Left renal pelvis (tissue), 4 donors: ENCODE measurements at regions not wholly inside any gene's neighbourhood (a gene's known extent, or its start where the extent isn't known, plus 50 kb on each side); places are given as distances from the start of the nearest gene placed in this dataset.
"Not testable (repeated sequence)": the region's sequence is repeated elsewhere in the genome, so short reads cannot be mapped to it uniquely, and the experiment has no call there.

Source experiments
- DNase-seq, 4 donors: peaks; one replicate each; pipeline ENCODE4 v3.0.0-alpha.2; 2013; ENCODE audit warnings: low read depth in 4 of 4, low spot score in 3 of 4

DNA sequence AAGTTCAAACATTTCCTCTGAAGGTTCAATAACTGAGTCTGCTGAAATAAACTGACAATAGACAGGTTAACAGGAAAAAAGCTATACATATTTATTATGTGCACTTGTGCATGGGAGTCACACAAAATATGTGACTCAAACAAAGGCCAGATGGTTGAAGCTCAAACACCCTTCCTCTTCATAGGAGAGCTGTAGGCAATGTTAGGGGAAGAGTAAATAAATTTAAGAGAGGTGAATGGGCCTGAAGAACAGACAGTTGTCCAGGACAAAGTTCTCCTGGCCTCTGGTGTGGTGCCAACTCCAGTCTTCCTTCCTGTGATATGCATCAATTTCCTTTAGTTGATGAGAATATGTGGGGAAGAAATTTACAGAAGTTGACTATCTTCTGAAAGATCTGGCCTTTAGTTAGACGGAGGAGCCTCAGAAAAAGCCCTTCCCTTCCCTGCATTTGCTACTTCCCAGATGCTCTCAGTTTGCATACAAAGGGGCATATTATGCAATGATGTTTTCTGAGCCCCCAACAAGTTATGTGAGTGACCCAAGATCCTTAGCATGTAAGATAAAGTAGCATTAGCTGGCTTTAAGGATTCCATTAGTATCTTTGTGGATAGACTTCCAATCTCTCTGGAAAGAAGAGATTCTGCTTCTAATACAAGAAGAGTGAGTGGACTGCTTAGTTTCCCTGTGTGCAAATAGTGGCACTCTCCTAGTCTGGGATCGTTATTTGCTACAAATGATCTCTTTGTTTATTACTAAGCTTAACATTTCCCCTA lies 96.4 kb upstream of the IGSF10 start:
- DNase-seq: no peak

GRCh38 chr3:151556596-151556995 lies 95.7 kb upstream of the IGSF10 start:
- no peak for DNase-seq

GRCh38 chr3:151555523-151555922 lies 94.7 kb upstream of the IGSF10 start:
- no peak for DNase-seq

GRCh38 chr3:151553888-151554287 lies 93.0 kb upstream of the IGSF10 start:
- DNase-seq: no peak

- DNase-seq: no peak
Measured at GRCh38 chr3:151552589-151552988, 91.7 kb upstream of the IGSF10 start.

- DNase-seq: no peak
Measured at GRCh38 chr3:151550642-151551041, 89.8 kb upstream of the IGSF10 start.

- no peak for DNase-seq
Measured at GRCh38 chr3:151550025-151550618, 89.3 kb upstream of the IGSF10 start.

GRCh38 chr3:151548195-151548594 lies 87.3 kb upstream of the IGSF10 start:
- DNase-seq: no peak

GRCh38 chr3:151544164-151544548 lies 83.3 kb upstream of the IGSF10 start:
- DNase-seq: no peak

GRCh38 chr3:151541178-151541577 lies 80.3 kb upstream of the IGSF10 start:
- no peak for DNase-seq

DNA sequence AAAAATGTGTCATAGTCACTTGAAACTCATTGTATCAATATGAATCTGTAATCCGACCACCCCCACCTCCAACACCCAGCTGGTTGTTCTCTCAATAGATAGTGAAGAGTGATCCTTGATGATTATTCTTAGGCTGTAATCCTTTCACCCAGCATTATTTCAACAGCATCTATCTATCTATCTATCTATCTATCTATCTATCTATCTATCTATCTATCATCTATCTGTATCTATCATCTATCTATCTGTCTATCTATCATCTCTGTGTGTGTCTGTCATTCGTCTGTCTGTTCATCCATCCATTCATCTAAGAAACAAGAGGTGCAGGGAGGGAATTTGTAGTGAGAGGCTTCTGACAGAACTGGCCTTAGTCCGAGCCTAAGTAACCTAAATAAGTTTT lies 78.7 kb upstream of the IGSF10 start:
- DNase-seq: no peak

DNA sequence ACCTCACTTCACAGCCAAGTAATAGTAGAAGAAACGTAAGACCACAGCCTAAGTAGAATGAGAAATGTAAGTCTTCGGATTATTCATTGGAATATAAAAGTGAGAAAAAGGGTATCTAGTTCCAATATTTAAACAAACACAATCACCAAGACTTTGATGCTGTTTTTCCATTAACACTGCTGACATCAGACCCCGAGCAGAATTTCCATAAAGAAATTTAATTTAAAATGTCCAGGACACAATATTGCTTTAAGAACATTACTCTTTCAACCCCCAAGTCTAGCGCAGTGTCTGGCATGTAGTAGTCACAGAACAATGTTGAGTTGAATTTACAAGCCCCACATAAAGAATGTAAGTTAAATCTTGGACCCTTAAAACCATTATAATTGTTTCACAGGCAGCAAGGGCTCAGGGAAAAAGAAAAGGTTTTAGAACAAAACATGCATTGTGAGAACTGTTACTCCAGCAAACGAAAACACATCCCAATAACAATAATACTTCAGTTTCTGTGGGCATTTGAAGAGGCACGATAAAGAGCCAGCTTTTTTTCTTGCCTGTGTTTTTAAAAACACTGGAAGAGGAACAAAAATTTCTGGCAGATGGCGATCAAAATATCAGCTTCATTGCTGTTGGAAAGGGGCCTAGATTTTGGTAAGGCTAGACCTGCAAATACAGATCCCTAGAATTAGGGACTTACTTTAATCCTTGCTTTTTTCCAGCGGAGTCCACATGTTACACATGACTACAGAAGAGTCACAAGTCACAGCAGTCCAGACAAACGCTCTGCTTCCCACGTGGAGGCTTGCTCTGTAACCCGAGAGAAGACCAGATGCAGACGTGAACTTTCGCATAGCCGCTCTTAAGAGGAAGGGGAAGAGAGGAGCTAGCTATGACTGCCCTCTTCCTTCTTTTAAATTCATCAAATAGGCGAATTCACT lies 77.9 kb upstream of the IGSF10 start:
- DNase-seq: peak in 2 of 4 donors; percentile 28 to 35

DNA sequence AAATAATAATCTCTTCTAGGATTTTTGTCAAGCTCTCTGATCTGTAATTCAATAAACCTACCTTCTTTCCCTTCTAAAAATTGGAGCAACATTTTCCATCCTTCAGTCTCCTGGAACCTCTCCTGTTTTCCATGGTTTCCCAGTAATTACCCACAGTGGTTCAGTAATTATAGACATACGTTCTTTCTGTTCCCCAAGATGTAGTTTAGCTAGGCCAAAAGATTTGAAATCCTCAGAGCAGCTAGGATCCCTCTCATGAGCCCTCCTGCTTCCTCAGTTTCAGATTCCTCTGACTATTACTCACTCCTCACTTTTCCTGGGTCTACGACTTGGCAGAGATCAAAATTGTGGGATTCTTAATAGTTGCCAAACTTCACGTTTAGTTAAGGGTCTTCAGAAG lies 76.9 kb upstream of the IGSF10 start:
- DNase-seq: no peak

DNA sequence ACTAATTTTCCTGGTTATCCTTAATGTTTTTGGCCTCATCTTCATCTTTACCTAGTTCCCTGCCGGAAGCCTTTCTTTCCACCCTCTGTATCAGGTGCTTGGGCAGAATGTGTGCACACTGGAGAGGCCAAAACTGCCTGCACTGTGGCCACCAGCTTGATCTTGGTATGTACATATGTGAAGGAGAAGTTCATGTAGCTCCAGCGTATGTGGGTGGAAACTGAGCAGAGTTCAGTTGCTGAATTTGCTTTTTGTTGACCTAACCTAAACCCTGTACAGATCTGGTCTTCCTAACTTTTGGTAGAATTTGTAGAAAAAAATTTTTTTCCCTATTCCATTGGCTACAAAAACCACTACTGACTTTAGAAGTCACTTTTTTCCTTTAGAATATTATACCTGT lies 65.9 kb upstream of the IGSF10 start:
- no peak for DNase-seq

GRCh38 chr3:151520105-151520504 lies 59.2 kb upstream of the IGSF10 start:
- DNase-seq: no peak

DNA sequence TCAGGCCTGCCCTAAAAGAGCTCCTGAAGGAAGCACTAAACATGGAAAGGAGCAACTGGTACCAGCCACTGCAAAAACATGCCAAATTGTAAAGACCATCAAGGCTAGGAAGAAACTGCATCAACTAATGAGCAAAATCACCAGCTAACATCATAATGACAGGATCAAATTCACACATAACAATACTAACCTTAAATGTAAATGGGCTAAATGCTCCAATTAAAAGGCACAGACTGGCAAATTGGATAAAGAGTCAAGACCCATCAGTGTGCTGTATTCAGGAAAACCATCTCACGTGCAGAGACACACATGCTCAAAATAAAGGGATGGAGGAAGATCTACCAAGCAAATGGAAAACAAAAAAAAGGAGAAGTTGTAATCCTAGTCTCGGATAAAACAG lies 50.6 kb upstream of the IGSF10 start:
- not testable (repeated sequence) for DNase-seq
